GM23338 (cell line): ENCODE measurements at regions not wholly inside any gene's neighbourhood (a gene's known extent, or its start where the extent isn't known, plus 50 kb on each side); places are given as distances from the start of the nearest gene placed in this dataset.

ENCODE experiments used
- ATAC-seq: fragments of 200-7000 bp; cut with Tn5 transposase; 3 replicates; pipeline ENCODE4 v1.9.1; 2020
- DNase-seq: peaks from one replicate; pipeline ENCODE4 v3.0.0-alpha.2; 2015; ENCODE audit warnings: low spot score
- H2AFZ ChIP-seq: fragments of 200-600 bp; sonication (generic); 2 replicates; pipeline ENCODE4 v1.8.0; 2016; ENCODE audit warnings: antibody characterized with exemption, mild to moderate bottlenecking, moderate library complexity
- H3F3A ChIP-seq: fragments of 200-600 bp; sonication (generic); replicated peaks from 2 replicates; pipeline ENCODE4 v1.8.0; 2017; ENCODE audit warnings: antibody characterized with exemption, mixed run types, low read depth
- H3K27ac ChIP-seq: fragments of 200-600 bp; sonication (generic); 2 replicates; pipeline ENCODE4 v1.6.1; 2016; ENCODE audit warnings: low read depth
- H3K27me3 ChIP-seq: fragments of 200-600 bp; sonication (generic); 2 replicates; pipeline ENCODE4 v1.8.0; 2016; ENCODE audit warnings: mild to moderate bottlenecking, mixed run types, moderate library complexity; ENCODE audit not compliant: insufficient read depth
- H3K36me3 ChIP-seq: fragments of 200-600 bp; sonication (generic); 2 replicates; pipeline ENCODE4 v1.8.0; 2016; ENCODE audit warnings: mild to moderate bottlenecking; ENCODE audit not compliant: insufficient read depth
- H3K4me1 ChIP-seq: fragments of 200-600 bp; sonication (generic); 2 replicates; pipeline ENCODE4 v1.8.0; 2016; ENCODE audit warnings: mild to moderate bottlenecking, moderate library complexity; ENCODE audit not compliant: insufficient read depth
- H3K4me2 ChIP-seq: fragments of 200-600 bp; sonication (generic); 2 replicates; pipeline ENCODE4 v1.7.1; 2017; ENCODE audit warnings: mixed run types
- H3K4me3 ChIP-seq: fragments of 200-600 bp; sonication (generic); 2 replicates; pipeline ENCODE4 v1.6.1; 2016; ENCODE audit warnings: mixed run types
- H3K79me2 ChIP-seq: fragments of 200-600 bp; sonication (generic); replicated peaks from 2 replicates; pipeline ENCODE4 v1.8.0; 2017; ENCODE audit warnings: mild to moderate bottlenecking; ENCODE audit not compliant: insufficient read depth
- H3K9me2 ChIP-seq: fragments of 200-600 bp; sonication (generic); 2 replicates; pipeline ENCODE4 v1.8.0; 2017; ENCODE audit not compliant: insufficient read depth
- H4K20me1 ChIP-seq: fragments of 200-600 bp; sonication (generic); replicated peaks from 2 replicates; pipeline ENCODE4 v1.8.0; 2017; ENCODE audit warnings: mild to moderate bottlenecking; ENCODE audit not compliant: insufficient read depth
- H3K27ac Mint-ChIP-seq: 2 replicates; pipeline ENCODE4 v1.8.0; 2020; ENCODE audit warnings: inconsistent platforms, mild to moderate bottlenecking, moderate library complexity, mixed read lengths
- H3K27me3 Mint-ChIP-seq: 3 replicates; pipeline ENCODE4 v1.8.0; 2022; ENCODE audit warnings: low read depth, mild to moderate bottlenecking, moderate library complexity, mixed read lengths, inconsistent platforms; ENCODE audit not compliant: insufficient read depth, poor library complexity
- H3K36me3 Mint-ChIP-seq: 3 replicates; pipeline ENCODE4 v1.8.0; 2021; ENCODE audit warnings: low read depth, mild to moderate bottlenecking, inconsistent platforms, moderate library complexity, mixed read lengths
- H3K4me1 Mint-ChIP-seq: 3 replicates; pipeline ENCODE4 v1.8.0; 2020; ENCODE audit warnings: mild to moderate bottlenecking, inconsistent platforms, mixed read lengths
- H3K4me3 Mint-ChIP-seq: 3 replicates; pipeline ENCODE4 v1.8.0; 2021; ENCODE audit warnings: moderate library complexity, mild to moderate bottlenecking, inconsistent platforms, mixed read lengths
- H3K9me3 Mint-ChIP-seq: 3 replicates; pipeline ENCODE4 v1.8.0; 2020; ENCODE audit warnings: moderate library complexity, mild to moderate bottlenecking, inconsistent platforms, mixed read lengths
- CREB1 ChIP-seq: fragments of 250-450 bp; sonication (Bioruptor Pico); IDR thresholded peaks from 2 replicates; pipeline ENCODE4 v1.5.0; 2020; ENCODE audit warnings: low read depth, mild to moderate bottlenecking, moderate library complexity
- EZH2 ChIP-seq: fragments of 200-600 bp; sonication (generic); IDR thresholded peaks from one replicate; pipeline ENCODE4 v1.8.0; 2017; ENCODE audit warnings: antibody characterized with exemption, mild to moderate bottlenecking, low read depth; ENCODE audit not compliant: unreplicated experiment
- NANOG ChIP-seq: IDR thresholded peaks from 2 replicates; pipeline ENCODE4 v1.6.1; 2016; ENCODE audit warnings: antibody characterized with exemption, borderline replicate concordance
- POLR2AphosphoS5 ChIP-seq: IDR thresholded peaks from 2 replicates; pipeline ENCODE4 v1.6.1; 2016; ENCODE audit warnings: antibody characterized with exemption, low read depth
- STAT1 ChIP-seq: IDR thresholded peaks from one replicate; pipeline ENCODE4 v1.6.1; 2016; ENCODE audit warnings: antibody characterized with exemption; ENCODE audit not compliant: unreplicated experiment
- ZNF114 ChIP-seq: fragments of 250-450 bp; sonication (Bioruptor Pico); IDR thresholded peaks from 2 replicates; pipeline ENCODE4 v1.5.0; 2020; ENCODE audit warnings: mild to moderate bottlenecking, moderate library complexity
- ZNF331 ChIP-seq: fragments of 250-450 bp; sonication (Bioruptor Pico); IDR thresholded peaks from 2 replicates; pipeline ENCODE4 v1.5.0; 2020; ENCODE audit warnings: low read depth, mild to moderate bottlenecking, moderate library complexity
- TF ChIP-seq, protein P1 (sequence below), 2 experiments: fragments of 200-600 bp in 1 of 2; sonication (generic) in 1 of 2; conservative IDR thresholded peaks; 2 replicates each; pipeline versions ENCODE4 v1.5.1 to v1.6.1; 2016 to 2017; ENCODE audit warnings: antibody characterized with exemption in 2 of 2, low read depth in 2 of 2, mild to moderate bottlenecking in 2 of 2, moderate library complexity in 1 of 2
- TF ChIP-seq, protein P2 (sequence below): IDR thresholded peaks from 2 replicates; pipeline ENCODE4 v1.6.1; 2016; ENCODE audit warnings: antibody characterized with exemption
- TF ChIP-seq, protein P3 (sequence below): IDR thresholded peaks from one replicate; pipeline ENCODE4 v1.6.1; 2018; ENCODE audit warnings: antibody characterized with exemption; ENCODE audit not compliant: unreplicated experiment
- TF ChIP-seq, protein P4 (sequence below): fragments of 250-450 bp; sonication (Bioruptor Pico); IDR thresholded peaks from 2 replicates; pipeline ENCODE4 v1.5.0; 2020; ENCODE audit warnings: mild to moderate bottlenecking, moderate library complexity

DNA sequence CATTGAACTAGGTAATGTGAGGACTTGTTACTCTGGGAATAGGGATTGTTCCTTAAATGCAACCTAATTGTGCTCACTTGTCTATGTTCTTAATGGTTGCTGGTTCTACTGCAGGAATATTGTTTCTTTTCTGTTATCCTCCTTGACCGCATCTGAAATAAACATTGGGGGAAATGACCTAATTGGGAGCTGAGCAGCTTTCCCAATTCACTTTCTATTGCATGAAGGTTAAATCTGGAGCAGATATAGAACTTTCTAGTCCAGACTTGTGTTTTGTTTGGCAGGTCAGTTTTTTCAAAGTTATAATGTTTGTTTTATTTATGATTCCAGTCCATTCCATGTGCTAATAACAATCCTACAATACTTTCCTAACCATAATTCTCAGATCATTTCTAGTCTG lies 981.0 kb upstream of the CITED2 start (continued):
- TF ChIP-seq, protein P1, sequence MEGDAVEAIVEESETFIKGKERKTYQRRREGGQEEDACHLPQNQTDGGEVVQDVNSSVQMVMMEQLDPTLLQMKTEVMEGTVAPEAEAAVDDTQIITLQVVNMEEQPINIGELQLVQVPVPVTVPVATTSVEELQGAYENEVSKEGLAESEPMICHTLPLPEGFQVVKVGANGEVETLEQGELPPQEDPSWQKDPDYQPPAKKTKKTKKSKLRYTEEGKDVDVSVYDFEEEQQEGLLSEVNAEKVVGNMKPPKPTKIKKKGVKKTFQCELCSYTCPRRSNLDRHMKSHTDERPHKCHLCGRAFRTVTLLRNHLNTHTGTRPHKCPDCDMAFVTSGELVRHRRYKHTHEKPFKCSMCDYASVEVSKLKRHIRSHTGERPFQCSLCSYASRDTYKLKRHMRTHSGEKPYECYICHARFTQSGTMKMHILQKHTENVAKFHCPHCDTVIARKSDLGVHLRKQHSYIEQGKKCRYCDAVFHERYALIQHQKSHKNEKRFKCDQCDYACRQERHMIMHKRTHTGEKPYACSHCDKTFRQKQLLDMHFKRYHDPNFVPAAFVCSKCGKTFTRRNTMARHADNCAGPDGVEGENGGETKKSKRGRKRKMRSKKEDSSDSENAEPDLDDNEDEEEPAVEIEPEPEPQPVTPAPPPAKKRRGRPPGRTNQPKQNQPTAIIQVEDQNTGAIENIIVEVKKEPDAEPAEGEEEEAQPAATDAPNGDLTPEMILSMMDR (conservative IDR thresholded peaks at IDR 0.05; ENCODE audit: low read depth in 2 of 2): no peak
- TF ChIP-seq ZNF331: no peak

DNA sequence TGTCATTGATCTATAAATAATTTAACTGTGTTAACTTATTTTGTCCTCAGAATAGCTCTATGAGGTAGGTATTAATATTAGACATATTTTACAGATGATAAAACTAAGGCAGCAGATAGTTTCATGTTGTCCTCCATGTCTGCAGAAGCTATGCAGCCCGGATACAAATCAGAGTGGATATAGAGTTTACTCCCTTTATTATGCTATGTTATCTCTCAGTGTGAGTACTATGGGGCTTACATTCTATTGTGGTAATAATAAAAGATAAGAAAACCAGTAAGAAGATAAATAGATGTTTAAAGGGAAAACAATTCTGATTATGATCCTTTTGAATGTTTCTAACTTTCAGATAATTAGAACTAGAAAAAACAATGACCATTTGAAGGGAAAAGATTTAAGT lies 979.8 kb upstream of the CITED2 start:
- no peak for DNase-seq
- Mint-ChIP-seq H3K27me3 (no peaks in the 10 kb centered on the region), H3K36me3 (no peaks in the 10 kb centered on the region), H3K4me1 (peaks cover 15% of the 10 kb centered on the region), H3K4me3 (no peak overlapping the region), H3K9me3 (no peaks in the 10 kb centered on the region), H3K27ac (no peak overlapping the region)
- H4K20me1 ChIP-seq: no peaks in the 10 kb centered on the region
- H3K36me3 ChIP-seq: no peaks in the 10 kb centered on the region
- no peaks in the 10 kb centered on the region for H3K79me2 ChIP-seq
- H3F3A ChIP-seq: no peaks in the 10 kb centered on the region
- ATAC-seq: no peak
- TF ChIP-seq CREB1 (CRISPR knock-in tag) (no peak), STAT1 (no peak), ZNF331 (no peak), NANOG (no peak), ZNF114 (CRISPR knock-in tag) (no peak), EZH2 (no peak), POLR2AphosphoS5 (no peak)
- TF ChIP-seq, protein P2, sequence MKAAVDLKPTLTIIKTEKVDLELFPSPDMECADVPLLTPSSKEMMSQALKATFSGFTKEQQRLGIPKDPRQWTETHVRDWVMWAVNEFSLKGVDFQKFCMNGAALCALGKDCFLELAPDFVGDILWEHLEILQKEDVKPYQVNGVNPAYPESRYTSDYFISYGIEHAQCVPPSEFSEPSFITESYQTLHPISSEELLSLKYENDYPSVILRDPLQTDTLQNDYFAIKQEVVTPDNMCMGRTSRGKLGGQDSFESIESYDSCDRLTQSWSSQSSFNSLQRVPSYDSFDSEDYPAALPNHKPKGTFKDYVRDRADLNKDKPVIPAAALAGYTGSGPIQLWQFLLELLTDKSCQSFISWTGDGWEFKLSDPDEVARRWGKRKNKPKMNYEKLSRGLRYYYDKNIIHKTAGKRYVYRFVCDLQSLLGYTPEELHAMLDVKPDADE: no peak
- TF ChIP-seq, protein P3, sequence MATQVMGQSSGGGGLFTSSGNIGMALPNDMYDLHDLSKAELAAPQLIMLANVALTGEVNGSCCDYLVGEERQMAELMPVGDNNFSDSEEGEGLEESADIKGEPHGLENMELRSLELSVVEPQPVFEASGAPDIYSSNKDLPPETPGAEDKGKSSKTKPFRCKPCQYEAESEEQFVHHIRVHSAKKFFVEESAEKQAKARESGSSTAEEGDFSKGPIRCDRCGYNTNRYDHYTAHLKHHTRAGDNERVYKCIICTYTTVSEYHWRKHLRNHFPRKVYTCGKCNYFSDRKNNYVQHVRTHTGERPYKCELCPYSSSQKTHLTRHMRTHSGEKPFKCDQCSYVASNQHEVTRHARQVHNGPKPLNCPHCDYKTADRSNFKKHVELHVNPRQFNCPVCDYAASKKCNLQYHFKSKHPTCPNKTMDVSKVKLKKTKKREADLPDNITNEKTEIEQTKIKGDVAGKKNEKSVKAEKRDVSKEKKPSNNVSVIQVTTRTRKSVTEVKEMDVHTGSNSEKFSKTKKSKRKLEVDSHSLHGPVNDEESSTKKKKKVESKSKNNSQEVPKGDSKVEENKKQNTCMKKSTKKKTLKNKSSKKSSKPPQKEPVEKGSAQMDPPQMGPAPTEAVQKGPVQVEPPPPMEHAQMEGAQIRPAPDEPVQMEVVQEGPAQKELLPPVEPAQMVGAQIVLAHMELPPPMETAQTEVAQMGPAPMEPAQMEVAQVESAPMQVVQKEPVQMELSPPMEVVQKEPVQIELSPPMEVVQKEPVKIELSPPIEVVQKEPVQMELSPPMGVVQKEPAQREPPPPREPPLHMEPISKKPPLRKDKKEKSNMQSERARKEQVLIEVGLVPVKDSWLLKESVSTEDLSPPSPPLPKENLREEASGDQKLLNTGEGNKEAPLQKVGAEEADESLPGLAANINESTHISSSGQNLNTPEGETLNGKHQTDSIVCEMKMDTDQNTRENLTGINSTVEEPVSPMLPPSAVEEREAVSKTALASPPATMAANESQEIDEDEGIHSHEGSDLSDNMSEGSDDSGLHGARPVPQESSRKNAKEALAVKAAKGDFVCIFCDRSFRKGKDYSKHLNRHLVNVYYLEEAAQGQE: no peak
- TF ChIP-seq, protein P4, sequence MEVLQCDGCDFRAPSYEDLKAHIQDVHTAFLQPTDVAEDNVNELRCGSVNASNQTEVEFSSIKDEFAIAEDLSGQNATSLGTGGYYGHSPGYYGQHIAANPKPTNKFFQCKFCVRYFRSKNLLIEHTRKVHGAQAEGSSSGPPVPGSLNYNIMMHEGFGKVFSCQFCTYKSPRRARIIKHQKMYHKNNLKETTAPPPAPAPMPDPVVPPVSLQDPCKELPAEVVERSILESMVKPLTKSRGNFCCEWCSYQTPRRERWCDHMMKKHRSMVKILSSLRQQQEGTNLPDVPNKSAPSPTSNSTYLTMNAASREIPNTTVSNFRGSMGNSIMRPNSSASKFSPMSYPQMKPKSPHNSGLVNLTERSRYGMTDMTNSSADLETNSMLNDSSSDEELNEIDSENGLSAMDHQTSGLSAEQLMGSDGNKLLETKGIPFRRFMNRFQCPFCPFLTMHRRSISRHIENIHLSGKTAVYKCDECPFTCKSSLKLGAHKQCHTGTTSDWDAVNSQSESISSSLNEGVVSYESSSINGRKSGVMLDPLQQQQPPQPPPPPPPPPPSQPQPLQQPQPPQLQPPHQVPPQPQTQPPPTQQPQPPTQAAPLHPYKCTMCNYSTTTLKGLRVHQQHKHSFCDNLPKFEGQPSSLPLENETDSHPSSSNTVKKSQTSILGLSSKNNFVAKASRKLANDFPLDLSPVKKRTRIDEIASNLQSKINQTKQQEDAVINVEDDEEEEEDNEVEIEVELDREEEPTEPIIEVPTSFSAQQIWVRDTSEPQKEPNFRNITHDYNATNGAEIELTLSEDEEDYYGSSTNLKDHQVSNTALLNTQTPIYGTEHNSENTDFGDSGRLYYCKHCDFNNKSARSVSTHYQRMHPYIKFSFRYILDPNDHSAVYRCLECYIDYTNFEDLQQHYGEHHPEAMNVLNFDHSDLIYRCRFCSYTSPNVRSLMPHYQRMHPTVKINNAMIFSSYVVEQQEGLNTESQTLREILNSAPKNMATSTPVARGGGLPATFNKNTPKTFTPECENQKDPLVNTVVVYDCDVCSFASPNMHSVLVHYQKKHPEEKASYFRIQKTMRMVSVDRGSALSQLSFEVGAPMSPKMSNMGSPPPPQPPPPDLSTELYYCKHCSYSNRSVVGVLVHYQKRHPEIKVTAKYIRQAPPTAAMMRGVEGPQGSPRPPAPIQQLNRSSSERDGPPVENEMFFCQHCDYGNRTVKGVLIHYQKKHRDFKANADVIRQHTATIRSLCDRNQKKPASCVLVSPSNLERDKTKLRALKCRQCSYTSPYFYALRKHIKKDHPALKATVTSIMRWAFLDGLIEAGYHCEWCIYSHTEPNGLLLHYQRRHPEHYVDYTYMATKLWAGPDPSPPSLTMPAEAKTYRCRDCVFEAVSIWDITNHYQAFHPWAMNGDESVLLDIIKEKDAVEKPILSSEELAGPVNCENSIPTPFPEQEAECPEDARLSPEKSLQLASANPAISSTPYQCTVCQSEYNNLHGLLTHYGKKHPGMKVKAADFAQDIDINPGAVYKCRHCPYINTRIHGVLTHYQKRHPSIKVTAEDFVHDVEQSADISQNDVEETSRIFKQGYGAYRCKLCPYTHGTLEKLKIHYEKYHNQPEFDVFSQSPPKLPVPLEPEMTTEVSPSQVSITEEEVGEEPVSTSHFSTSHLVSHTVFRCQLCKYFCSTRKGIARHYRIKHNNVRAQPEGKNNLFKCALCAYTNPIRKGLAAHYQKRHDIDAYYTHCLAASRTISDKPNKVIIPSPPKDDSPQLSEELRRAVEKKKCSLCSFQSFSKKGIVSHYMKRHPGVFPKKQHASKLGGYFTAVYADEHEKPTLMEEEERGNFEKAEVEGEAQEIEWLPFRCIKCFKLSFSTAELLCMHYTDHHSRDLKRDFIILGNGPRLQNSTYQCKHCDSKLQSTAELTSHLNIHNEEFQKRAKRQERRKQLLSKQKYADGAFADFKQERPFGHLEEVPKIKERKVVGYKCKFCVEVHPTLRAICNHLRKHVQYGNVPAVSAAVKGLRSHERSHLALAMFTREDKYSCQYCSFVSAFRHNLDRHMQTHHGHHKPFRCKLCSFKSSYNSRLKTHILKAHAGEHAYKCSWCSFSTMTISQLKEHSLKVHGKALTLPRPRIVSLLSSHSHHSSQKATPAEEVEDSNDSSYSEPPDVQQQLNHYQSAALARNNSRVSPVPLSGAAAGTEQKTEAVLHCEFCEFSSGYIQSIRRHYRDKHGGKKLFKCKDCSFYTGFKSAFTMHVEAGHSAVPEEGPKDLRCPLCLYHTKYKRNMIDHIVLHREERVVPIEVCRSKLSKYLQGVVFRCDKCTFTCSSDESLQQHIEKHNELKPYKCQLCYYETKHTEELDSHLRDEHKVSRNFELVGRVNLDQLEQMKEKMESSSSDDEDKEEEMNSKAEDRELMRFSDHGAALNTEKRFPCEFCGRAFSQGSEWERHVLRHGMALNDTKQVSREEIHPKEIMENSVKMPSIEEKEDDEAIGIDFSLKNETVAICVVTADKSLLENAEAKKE: no peak
- TF ChIP-seq, protein P1 (conservative IDR thresholded peaks at IDR 0.05; ENCODE audit: low read depth in 2 of 2): no peak
- no peak overlapping the region for H3K4me3 ChIP-seq
- peaks cover 5% of the 10 kb centered on the region; the same call in 1 of the 2 replicates for H3K9me2 ChIP-seq
- no peak overlapping the region for H2AFZ ChIP-seq
- no peaks in the 10 kb centered on the region for H3K27me3 ChIP-seq
- peaks cover 15% of the 10 kb centered on the region for H3K4me1 ChIP-seq
- H3K4me2 ChIP-seq: no peak overlapping the region
- no peak overlapping the region for H3K27ac ChIP-seq
